ENCODE measurements at regions not wholly inside any gene's neighbourhood (a gene's known extent, or its start where the extent isn't known, plus 50 kb on each side); places are given as distances from the start of the nearest gene placed in this dataset.
"Not testable (repeated sequence)": the region's sequence is repeated elsewhere in the genome, so short reads cannot be mapped to it uniquely, and the experiment has no call there.

GRCh38 chr18:78416853-78417252 is 562.8 kb upstream of the SALL3 start:
- DNase-seq (ENCODE audit: low spot score): no peak

GRCh38 chr18:78418379-78418778 is 561.2 kb upstream of the SALL3 start:
- no peak for DNase-seq (ENCODE audit: low spot score)

GRCh38 chr18:78419171-78419570 is 560.4 kb upstream of the SALL3 start:
- DNase-seq (ENCODE audit: low spot score): no peak

- no peak for DNase-seq (ENCODE audit: low spot score)
These were observed 559.5 kb upstream of the SALL3 start for GRCh38 chr18:78420116-78420515.

GRCh38 chr18:78421392-78421791 is 558.2 kb upstream of the SALL3 start:
- no peak for DNase-seq (ENCODE audit: low spot score)

GRCh38 chr18:78422336-78422735 is 557.3 kb upstream of the SALL3 start:
- DNase-seq (ENCODE audit: low spot score): no peak

- no peak for DNase-seq (ENCODE audit: low spot score)
These were observed 555.8 kb upstream of the SALL3 start for GRCh38 chr18:78423811-78424210.

- DNase-seq (ENCODE audit: low spot score): no peak
These were observed 555.1 kb upstream of the SALL3 start for GRCh38 chr18:78424403-78425018.

- DNase-seq (ENCODE audit: low spot score): no peak
These were observed 554.6 kb upstream of the SALL3 start for GRCh38 chr18:78425019-78425412.

- no peak for DNase-seq (ENCODE audit: low spot score)
These were observed 552.5 kb upstream of the SALL3 start for GRCh38 chr18:78427081-78427480.

- no peak for DNase-seq (ENCODE audit: low spot score)
These were observed 550.2 kb upstream of the SALL3 start for GRCh38 chr18:78429127-78430108.

GRCh38 chr18:78430131-78430758 is 549.4 kb upstream of the SALL3 start:
- DNase-seq (ENCODE audit: low spot score): no peak

GRCh38 chr18:78431606-78432005 is 548.0 kb upstream of the SALL3 start:
- no peak for DNase-seq (ENCODE audit: low spot score)

GRCh38 chr18:78433562-78433961 is 546.1 kb upstream of the SALL3 start:
- no peak for DNase-seq (ENCODE audit: low spot score)

GRCh38 chr18:78436110-78436509 is 543.5 kb upstream of the SALL3 start:
- DNase-seq (ENCODE audit: low spot score): no peak

GRCh38 chr18:78438235-78438634 is 541.4 kb upstream of the SALL3 start:
- not testable (repeated sequence) for DNase-seq (ENCODE audit: low spot score)

- no peak for DNase-seq (ENCODE audit: low spot score)
These were observed 533.7 kb upstream of the SALL3 start for GRCh38 chr18:78445880-78446279.

GRCh38 chr18:78447211-78447610 is 532.4 kb upstream of the SALL3 start:
- DNase-seq (ENCODE audit: low spot score): no peak

- DNase-seq (ENCODE audit: low spot score): no peak
These were observed 531.5 kb upstream of the SALL3 start for GRCh38 chr18:78448106-78448505.

- no peak for DNase-seq (ENCODE audit: low spot score)
These were observed 531.0 kb upstream of the SALL3 start for GRCh38 chr18:78448591-78448990.

GRCh38 chr18:78454221-78454620 is 525.4 kb upstream of the SALL3 start:
- DNase-seq (ENCODE audit: low spot score): no peak

- no peak for DNase-seq (ENCODE audit: low spot score)
These were observed 524.2 kb upstream of the SALL3 start for GRCh38 chr18:78455386-78455785.

- no peak for DNase-seq (ENCODE audit: low spot score)
These were observed 522.6 kb upstream of the SALL3 start for GRCh38 chr18:78457011-78457410.

Data from hematopoietic multipotent progenitor cell treated with erythropoietin and hydrocortisone succinate and interleukin-3 and kit ligand, for 17 days (in vitro differentiated cells).